ENCODE measurements at regions not wholly inside any gene's neighbourhood (a gene's known extent, or its start where the extent isn't known, plus 50 kb on each side); places are given as distances from the start of the nearest gene placed in this dataset.
"Not testable (repeated sequence)": the region's sequence is repeated elsewhere in the genome, so short reads cannot be mapped to it uniquely, and the experiment has no call there.

DNA sequence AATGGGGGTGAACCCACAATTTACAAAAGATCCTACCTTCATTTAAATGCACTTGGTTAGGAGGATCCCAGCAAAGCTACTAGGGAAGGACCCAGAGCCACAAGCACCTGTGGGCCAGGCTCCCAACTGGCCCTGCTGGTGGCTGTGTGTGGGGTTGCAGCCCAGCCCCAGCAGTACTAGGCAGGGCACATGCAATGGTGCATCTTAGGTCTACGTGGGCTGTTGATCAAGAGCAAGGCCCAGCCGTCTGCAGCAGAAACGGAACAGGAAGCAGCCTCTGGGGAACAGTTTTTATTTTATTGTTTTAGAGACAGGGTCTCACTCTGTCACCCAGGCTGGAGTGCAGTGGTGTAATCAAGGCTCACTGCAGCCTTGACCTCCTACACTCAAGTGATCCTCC lies 134.1 kb upstream of the RAB4A start:
- DNase-seq (ENCODE audit: low read depth, low spot score): no peak
- in situ Hi-C loops (cut with HindIII; ENCODE audit: low pct_unique_long_range_greater_than_20kb, low sequenced_read_pairs): no loop called here

- in situ Hi-C loops (cut with HindIII; ENCODE audit: low pct_unique_long_range_greater_than_20kb, low sequenced_read_pairs): no loop called here
- DNase-seq (ENCODE audit: low read depth, low spot score): no peak
These were observed 133.6 kb upstream of the RAB4A start for GRCh38 chr1:229137271-229137670.

- in situ Hi-C loops (cut with HindIII; ENCODE audit: low pct_unique_long_range_greater_than_20kb, low sequenced_read_pairs): no loop called here
- DNase-seq (ENCODE audit: low read depth, low spot score): no peak
These were observed 132.9 kb upstream of the RAB4A start for GRCh38 chr1:229138058-229138457.

GRCh38 chr1:229139331-229140118 lies 131.4 kb upstream of the RAB4A start:
- no peak for DNase-seq (ENCODE audit: low read depth, low spot score)
- in situ Hi-C loops (cut with HindIII; ENCODE audit: low pct_unique_long_range_greater_than_20kb, low sequenced_read_pairs): no loop called here

DNA sequence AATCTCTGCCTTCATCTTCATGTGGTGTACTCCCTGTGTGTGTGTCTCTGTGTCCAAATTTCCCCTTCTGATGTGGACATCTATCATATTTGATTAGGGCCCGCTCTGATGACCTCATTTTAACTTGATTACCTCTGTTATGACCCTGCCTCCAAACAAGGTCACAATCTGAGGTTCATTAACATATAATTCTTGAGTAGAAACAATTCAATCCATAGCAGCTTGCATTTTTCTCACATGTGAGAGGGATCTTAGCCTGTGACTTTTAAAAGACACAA lies 130.9 kb upstream of the RAB4A start:
- in situ Hi-C loops (cut with HindIII; ENCODE audit: low pct_unique_long_range_greater_than_20kb, low sequenced_read_pairs): no loop called here
- DNase-seq (ENCODE audit: low read depth, low spot score): no peak

GRCh38 chr1:229141271-229141670 lies 129.6 kb upstream of the RAB4A start:
- in situ Hi-C loops (cut with HindIII; ENCODE audit: low pct_unique_long_range_greater_than_20kb, low sequenced_read_pairs): no loop called here
- DNase-seq (ENCODE audit: low read depth, low spot score): no peak

DNA sequence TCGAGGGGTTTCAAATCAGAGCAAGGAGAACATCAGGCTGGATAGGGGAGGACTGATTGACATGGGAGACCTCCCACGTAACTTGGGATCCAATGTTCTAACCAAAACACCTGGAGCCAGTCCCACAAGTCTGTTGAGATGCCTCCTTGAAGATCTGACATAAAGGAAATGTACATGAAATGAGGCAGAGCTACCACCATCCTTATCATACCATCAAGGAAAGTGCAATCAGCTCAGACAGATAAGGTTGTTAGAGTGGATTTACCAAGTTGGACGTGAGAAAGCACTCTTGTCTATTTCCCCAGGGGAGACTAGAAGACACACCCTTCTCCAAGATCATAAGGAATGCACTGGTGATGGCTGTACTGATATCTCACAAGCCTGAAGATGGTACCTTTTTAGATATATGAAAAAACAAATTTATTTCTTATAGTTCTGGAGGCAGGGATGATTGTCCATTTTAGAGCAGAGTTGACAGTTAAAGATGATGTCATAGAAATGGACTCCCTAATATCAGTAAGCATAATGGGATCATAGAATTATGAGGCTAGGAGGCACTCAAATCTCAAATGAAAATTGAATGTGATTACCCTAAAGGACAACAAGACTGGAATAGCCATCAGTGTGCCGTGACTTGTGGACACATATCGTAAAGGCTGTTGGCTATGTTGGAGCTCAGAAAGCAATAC lies 129.1 kb upstream of the RAB4A start:
- DNase-seq (ENCODE audit: low read depth, low spot score): no peak
- in situ Hi-C loops (cut with HindIII; ENCODE audit: low pct_unique_long_range_greater_than_20kb, low sequenced_read_pairs): no loop called here

GRCh38 chr1:229142471-229142870 lies 128.4 kb upstream of the RAB4A start:
- in situ Hi-C loops (cut with HindIII; ENCODE audit: low pct_unique_long_range_greater_than_20kb, low sequenced_read_pairs): no loop called here
- no peak for DNase-seq (ENCODE audit: low read depth, low spot score)

DNA sequence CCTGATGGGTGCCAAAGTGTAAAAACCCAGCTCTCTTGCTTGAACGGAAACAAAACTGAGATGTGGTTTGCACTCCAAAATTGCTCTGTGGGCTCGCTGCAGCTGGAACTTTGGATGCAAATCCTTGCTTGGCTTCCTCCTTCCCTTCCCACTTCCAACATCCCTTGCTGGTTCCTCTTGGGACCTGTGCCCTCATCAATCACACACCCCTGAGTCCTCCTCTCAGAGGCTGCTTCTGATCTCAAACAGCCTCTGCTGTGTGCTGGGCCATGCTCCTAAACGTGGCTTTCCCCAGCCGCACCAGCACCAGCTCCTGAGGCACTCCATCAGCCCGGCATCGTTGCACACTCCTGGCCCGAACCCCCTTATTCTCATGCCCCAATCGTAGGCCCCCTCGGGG lies 124.3 kb upstream of the RAB4A start:
- no peak for DNase-seq (ENCODE audit: low read depth, low spot score)
- in situ Hi-C loops (cut with HindIII; ENCODE audit: low pct_unique_long_range_greater_than_20kb, low sequenced_read_pairs): no loop called here

DNA sequence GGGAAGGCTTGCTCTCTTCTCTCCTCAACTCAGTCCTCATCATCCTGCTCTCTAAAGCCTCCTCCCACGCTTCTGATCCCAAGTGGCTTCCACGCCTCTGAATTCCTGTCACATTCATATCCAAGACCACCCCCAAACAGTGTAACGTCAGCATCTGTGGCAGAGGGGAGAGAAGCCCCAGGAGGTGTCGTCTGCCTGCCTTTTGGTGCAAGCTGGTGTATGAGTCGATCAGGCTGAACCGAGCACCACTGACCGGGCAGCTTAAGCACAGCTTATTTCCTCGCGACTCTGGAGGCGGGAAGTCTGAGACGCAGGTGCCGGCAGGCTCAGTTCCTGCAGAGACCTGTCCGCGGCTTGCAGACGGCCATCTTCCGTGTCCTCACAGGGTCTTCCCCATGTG lies 123.8 kb upstream of the RAB4A start:
- DNase-seq (ENCODE audit: low read depth, low spot score): no peak
- in situ Hi-C loops (cut with HindIII; ENCODE audit: low pct_unique_long_range_greater_than_20kb, low sequenced_read_pairs): no loop called here

DNA sequence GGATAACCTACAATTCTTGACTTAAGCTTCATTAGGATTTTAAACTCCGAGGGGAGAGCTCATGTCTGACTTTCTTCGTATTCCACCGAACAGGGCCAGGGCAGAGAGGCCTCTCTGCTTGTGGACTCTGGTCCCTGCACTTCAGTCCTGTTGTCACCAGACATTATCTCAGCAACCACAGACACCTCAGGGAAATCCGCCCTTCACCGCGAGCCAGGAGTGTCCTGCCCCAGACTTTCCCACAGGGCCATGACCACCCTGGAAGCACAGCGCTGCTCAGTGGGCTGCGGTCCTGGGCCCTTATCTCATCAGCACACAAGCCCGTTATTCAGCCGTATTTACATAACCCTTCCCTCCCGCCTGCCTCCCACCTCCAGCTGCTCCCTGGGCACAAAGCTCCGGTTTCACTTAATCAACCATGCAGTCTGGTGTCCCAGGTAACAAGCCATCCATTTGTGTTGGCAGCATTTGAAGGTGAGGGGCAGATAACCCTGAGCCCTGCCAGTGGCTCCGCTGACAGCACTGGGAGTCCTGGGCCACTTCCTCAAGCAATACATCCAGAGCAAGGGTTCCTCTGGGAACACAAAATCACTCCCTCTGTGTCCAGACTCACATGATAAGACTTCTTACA lies 122.8 kb upstream of the RAB4A start:
- in situ Hi-C loops (cut with HindIII; ENCODE audit: low pct_unique_long_range_greater_than_20kb, low sequenced_read_pairs): no loop called here
- no peak for DNase-seq (ENCODE audit: low read depth, low spot score)

DNA sequence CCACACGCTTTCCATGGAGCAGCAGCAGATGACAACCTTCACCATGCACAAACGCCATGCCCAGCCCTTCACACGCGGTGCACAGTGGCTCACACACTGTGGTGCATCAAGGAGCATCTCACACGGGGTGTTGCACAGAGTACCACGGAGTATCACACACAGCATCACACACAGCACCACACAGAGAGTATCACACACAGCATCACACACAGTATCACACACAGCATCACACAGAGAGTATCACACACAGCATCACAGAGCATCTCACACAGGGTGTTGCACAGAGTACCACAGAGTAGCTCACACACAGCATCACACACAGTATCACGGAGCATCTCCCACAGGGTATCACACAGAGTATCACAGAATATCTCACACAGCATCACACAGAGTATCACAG lies 122.2 kb upstream of the RAB4A start:
- in situ Hi-C loops (cut with HindIII; ENCODE audit: low pct_unique_long_range_greater_than_20kb, low sequenced_read_pairs): no loop called here
- no peak for DNase-seq (ENCODE audit: low read depth, low spot score)

- in situ Hi-C loops (cut with HindIII; ENCODE audit: low pct_unique_long_range_greater_than_20kb, low sequenced_read_pairs): no loop called here
- DNase-seq (ENCODE audit: low read depth, low spot score): no peak
These were observed 121.5 kb upstream of the RAB4A start for GRCh38 chr1:229149435-229149834.

- no peak for DNase-seq (ENCODE audit: low read depth, low spot score)
- in situ Hi-C loops (cut with HindIII; ENCODE audit: low pct_unique_long_range_greater_than_20kb, low sequenced_read_pairs): no loop called here
These were observed 120.4 kb upstream of the RAB4A start for GRCh38 chr1:229150518-229150917.

DNA sequence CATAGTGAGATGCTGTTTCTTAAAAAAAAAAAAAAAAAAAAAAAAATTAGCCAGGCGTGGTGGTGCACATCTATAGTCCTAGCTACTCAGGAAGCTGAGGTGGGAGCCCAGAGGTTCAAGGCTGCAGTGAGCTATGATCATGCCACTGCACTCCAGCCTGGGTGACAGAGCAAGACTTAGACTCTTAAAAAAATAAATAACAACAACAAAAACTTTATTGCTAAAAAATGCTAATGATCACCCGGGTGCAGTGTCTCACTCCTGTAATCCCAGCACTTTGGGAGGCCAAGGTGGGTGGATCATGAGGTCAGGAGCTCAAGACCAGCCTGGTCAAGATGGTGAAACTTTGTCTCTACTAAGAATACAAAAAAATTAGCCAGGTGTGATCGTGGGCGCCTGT lies 119.5 kb upstream of the RAB4A start:
- DNase-seq (ENCODE audit: low read depth, low spot score); in situ Hi-C loops (cut with HindIII; ENCODE audit: low pct_unique_long_range_greater_than_20kb, low sequenced_read_pairs): not testable (repeated sequence)

GRCh38 chr1:229152311-229152710 lies 118.6 kb upstream of the RAB4A start:
- no peak for DNase-seq (ENCODE audit: low read depth, low spot score)
- in situ Hi-C loops (cut with HindIII; ENCODE audit: low pct_unique_long_range_greater_than_20kb, low sequenced_read_pairs): no loop called here

DNA sequence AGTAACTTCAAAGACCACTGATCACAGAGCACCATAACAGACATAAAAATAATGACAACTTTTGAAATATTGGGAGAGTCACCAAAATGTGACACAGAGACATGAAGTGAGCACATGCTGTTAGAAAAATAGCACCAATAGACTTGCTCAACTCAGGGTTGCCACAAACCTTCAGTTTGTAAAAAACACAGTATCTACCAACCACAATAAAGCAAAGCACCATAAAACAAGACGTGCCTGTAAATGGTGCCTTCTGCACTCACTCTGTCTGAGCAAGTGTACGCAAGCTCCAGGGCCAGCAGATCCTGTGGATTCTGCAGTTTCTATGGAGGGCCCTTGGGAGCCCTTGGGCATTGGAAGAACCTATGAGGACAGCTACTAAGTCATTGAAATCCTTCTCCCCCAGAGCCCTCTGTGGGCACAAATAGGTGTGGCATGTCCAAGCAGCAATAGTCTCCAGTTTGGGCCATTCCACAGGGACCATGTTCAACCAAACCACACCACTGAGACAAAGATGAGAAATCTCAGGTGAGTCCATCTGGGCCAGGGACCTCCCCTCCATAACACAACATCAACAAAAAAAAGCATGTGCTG lies 116.9 kb upstream of the RAB4A start:
- in situ Hi-C loops (cut with HindIII; ENCODE audit: low pct_unique_long_range_greater_than_20kb, low sequenced_read_pairs): no loop called here

GRCh38 chr1:229154811-229155210 lies 116.1 kb upstream of the RAB4A start:
- in situ Hi-C loops (cut with HindIII; ENCODE audit: low pct_unique_long_range_greater_than_20kb, low sequenced_read_pairs): no loop called here
- no peak for DNase-seq (ENCODE audit: low read depth, low spot score)

More for the DNA sequence above, 116.9 kb upstream of the RAB4A start:
- no peak for DNase-seq (ENCODE audit: low read depth, low spot score)

DNA sequence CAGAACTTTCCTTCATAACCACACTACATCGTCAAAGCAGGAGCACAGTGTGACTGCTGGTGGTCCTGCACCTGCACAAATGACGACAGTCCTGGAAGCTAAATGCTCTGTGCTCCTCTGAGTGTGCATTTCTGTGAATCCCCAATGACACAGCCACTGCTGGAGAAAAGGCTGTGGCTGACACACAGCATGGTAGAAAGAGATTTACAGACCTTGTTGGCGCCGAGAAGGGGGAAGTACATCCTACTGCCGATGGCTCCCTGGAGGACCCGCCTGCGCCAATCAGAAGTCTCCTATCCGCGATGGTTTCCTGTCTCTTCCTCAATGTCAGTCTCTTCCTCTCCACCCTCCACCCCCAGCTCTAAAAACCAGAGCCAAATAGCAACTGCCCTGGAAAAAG lies 115.4 kb upstream of the RAB4A start:
- in situ Hi-C loops (cut with HindIII; ENCODE audit: low pct_unique_long_range_greater_than_20kb, low sequenced_read_pairs): no loop called here
- no peak for DNase-seq (ENCODE audit: low read depth, low spot score)

All from SK-MEL-5 (cell line).